Peyer's patch (tissue), 4 donors: ENCODE measurements at regions not wholly inside any gene's neighbourhood (a gene's known extent, or its start where the extent isn't known, plus 50 kb on each side); places are given as distances from the start of the nearest gene placed in this dataset.

Experiments
- POLR2A ChIP-seq, 2 donors: fragments of 450-650 bp; IDR thresholded peaks; one replicate each; pipeline ENCODE4 v1.5.1; 2017; ENCODE audit warnings: antibody characterized with exemption in 2 of 2, mild to moderate bottlenecking in 2 of 2, moderate library complexity in 2 of 2
- TF ChIP-seq, protein P1 (sequence below), 6 experiments: fragments of 450-650 bp in 4 of 6; fragments of 200-600 bp in 2 of 6; sonication (generic) in 1 of 6; IDR thresholded peaks; one replicate each; pipeline ENCODE4 v1.5.1; 2017 to 2019; ENCODE audit warnings: antibody characterized with exemption in 6 of 6, mild to moderate bottlenecking in 3 of 6, moderate library complexity in 1 of 6

DNA sequence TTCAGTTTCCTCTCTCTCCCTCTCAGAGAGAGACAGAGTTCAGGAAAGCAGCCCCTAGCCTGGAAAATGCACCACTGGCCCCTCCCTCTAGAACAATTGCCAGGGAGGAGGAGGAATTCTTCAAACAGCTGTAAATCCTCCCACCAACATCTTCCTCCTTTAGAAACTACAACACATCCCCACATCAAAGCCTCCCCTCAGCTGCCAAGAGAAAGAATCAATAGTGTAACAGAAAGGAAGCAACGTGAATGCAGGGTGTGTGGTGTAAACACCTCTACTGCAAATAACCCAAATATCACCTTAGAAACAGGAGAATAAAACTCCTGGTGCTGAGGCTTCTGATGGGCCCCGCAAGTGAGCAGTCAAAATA lies 249.9 kb upstream of the GATB start:
- TF ChIP-seq, protein P1, sequence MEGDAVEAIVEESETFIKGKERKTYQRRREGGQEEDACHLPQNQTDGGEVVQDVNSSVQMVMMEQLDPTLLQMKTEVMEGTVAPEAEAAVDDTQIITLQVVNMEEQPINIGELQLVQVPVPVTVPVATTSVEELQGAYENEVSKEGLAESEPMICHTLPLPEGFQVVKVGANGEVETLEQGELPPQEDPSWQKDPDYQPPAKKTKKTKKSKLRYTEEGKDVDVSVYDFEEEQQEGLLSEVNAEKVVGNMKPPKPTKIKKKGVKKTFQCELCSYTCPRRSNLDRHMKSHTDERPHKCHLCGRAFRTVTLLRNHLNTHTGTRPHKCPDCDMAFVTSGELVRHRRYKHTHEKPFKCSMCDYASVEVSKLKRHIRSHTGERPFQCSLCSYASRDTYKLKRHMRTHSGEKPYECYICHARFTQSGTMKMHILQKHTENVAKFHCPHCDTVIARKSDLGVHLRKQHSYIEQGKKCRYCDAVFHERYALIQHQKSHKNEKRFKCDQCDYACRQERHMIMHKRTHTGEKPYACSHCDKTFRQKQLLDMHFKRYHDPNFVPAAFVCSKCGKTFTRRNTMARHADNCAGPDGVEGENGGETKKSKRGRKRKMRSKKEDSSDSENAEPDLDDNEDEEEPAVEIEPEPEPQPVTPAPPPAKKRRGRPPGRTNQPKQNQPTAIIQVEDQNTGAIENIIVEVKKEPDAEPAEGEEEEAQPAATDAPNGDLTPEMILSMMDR (IDR thresholded peaks at IDR 0.05), result no peak
- no peak for TF ChIP-seq POLR2A (IDR thresholded peaks at IDR 0.05)
